Right cardiac atrium (tissue), 5 donors: ENCODE measurements at regions not wholly inside any gene's neighbourhood (a gene's known extent, or its start where the extent isn't known, plus 50 kb on each side); places are given as distances from the start of the nearest gene placed in this dataset.
"Not testable (repeated sequence)": the region's sequence is repeated elsewhere in the genome, so short reads cannot be mapped to it uniquely, and the experiment has no call there.

Experiments
- ATAC-seq, 2 donors: fragments of 200-7000 bp; cut with Tn5 transposase; one replicate each; pipeline versions ENCODE4 v1.8.0 to v1.9.1; 2020; ENCODE audit warnings: moderate library complexity in 2 of 2, mild to moderate bottlenecking in 1 of 2
- DNase-seq, 3 donors: peaks; one replicate each; pipeline ENCODE4 v3.0.0-alpha.2; 2020
- H3K27ac ChIP-seq: one replicate; pipeline ENCODE4 v1.5.1; 2013; ENCODE audit warnings: mild to moderate bottlenecking, low read length, control low read depth, moderate library complexity
- H3K27me3 ChIP-seq: one replicate; pipeline ENCODE4 v1.6.1; 2013; ENCODE audit not compliant: control insufficient read depth, insufficient read depth
- H3K4me1 ChIP-seq: one replicate; pipeline ENCODE4 v1.6.1; 2013; ENCODE audit warnings: low read length; ENCODE audit not compliant: control insufficient read depth, insufficient read depth
- H3K4me3 ChIP-seq: one replicate; pipeline ENCODE4 v1.5.1; 2013; ENCODE audit warnings: low read length, control low read depth
- H3K9me3 ChIP-seq: one replicate; pipeline ENCODE4 v1.6.1; 2013; ENCODE audit warnings: low read length; ENCODE audit not compliant: control insufficient read depth
- WGBS: extraction: QIAGEN DNeasy Blood & Tissue Kit; methylation state at CpG from one replicate; pipeline ENCODE4 v1.1.7; 2013; 5-methylcytosine and 5-hydroxymethylcytosine counted together
- intact Hi-C, 4 donors: fragments of 100-400 bp; cut with DNase I; formaldehyde crosslinking; loops; one replicate each; pipeline versions ENCODE4 v1.11.0 to v1.14.0; 2022 to 2023
- donor health status: healthy with polysubstance abuse.
- donor health status: DM: no; HTN: yes; CAD: no.
- donor health status: DM: no; HTN: no; CAD: no.
- donor health status: DM: no; HTN: yes; CAD: no; lungs with severe emphysema.
- donor health status: DM: yes; HTN: yes; CAD: no.

GRCh38 chr5:7244208-7244607, 151.7 kb upstream of the ADCY2 start:
- intact Hi-C loops = no loop called here
- Histone ChIP-seq H3K27ac (no peak overlapping the region), H3K9me3 (peaks cover 8% of the 10 kb centered on the region), H3K4me1 (no peaks in the 10 kb centered on the region), H3K27me3 (no peaks in the 10 kb centered on the region), H3K4me3 (no peak overlapping the region)
- DNase-seq = no peak
- ATAC-seq = no peak
- 73% methylated on average over 3 of the region's 3 CpGs for WGBS

- no peak overlapping the region for H3K4me3 ChIP-seq
- H3K4me1 ChIP-seq = no peaks in the 10 kb centered on the region
- H3K27ac ChIP-seq = no peak overlapping the region
- peaks cover 8% of the 10 kb centered on the region for H3K9me3 ChIP-seq
- no peaks in the 10 kb centered on the region for H3K27me3 ChIP-seq
- 76% methylated on average over 2 of the region's 2 CpGs for WGBS
- intact Hi-C loops = no loop called here
- ATAC-seq (no peak), DNase-seq (no peak)
These were observed 150.8 kb upstream of the ADCY2 start for GRCh38 chr5:7245121-7245651.

GRCh38 chr5:7246287-7246686, 149.7 kb upstream of the ADCY2 start:
- Histone ChIP-seq H3K27me3 (no peaks in the 10 kb centered on the region), H3K4me3 (no peak overlapping the region), H3K27ac (no peak overlapping the region), H3K4me1 (no peaks in the 10 kb centered on the region), H3K9me3 (peaks cover 8% of the 10 kb centered on the region)
- intact Hi-C loops = no loop called here
- DNase-seq (no peak), ATAC-seq (no peak)
- WGBS = 77% methylated on average over 1 of the region's 1 CpG

GRCh38 chr5:7250004-7250403, 145.9 kb upstream of the ADCY2 start:
- no peak for ATAC-seq
- intact Hi-C loops = no loop called here
- no peak for DNase-seq
- Histone ChIP-seq H3K27ac (no peak overlapping the region), H3K27me3 (no peaks in the 10 kb centered on the region), H3K9me3 (peaks cover 5% of the 10 kb centered on the region), H3K4me3 (no peak overlapping the region), H3K4me1 (no peaks in the 10 kb centered on the region)
- 65% methylated on average over 2 of the region's 2 CpGs for WGBS

- Histone ChIP-seq H3K9me3 (peaks cover 5% of the 10 kb centered on the region), H3K4me3 (no peak overlapping the region)
- 71% methylated on average over 3 of the region's 3 CpGs for WGBS
These were observed 145.3 kb upstream of the ADCY2 start for GRCh38 chr5:7250611-7251010.

GRCh38 chr5:7251132-7251531, 144.8 kb upstream of the ADCY2 start:
- intact Hi-C loops = no loop called here
- Histone ChIP-seq H3K27ac (no peak overlapping the region), H3K4me1 (no peaks in the 10 kb centered on the region), H3K27me3 (no peaks in the 10 kb centered on the region), H3K4me3 (no peak overlapping the region), H3K9me3 (peaks cover 5% of the 10 kb centered on the region)
- WGBS = 43% methylated on average over 4 of the region's 4 CpGs
- no peak for DNase-seq
- no peak for ATAC-seq

More at GRCh38 chr5:7250611-7251010, 145.3 kb upstream of the ADCY2 start:
- Histone ChIP-seq H3K27ac (no peak overlapping the region), H3K27me3 (no peaks in the 10 kb centered on the region), H3K4me1 (no peaks in the 10 kb centered on the region)
- intact Hi-C loops = no loop called here
- ATAC-seq (no peak), DNase-seq (no peak)

GRCh38 chr5:7261049-7261448, 134.9 kb upstream of the ADCY2 start:
- WGBS = 23% methylated on average over 6 of the region's 6 CpGs
- DNase-seq = peak in 1 of 3 donors; percentile 23
- peak in 1 of 2 donors; percentile 14 for ATAC-seq
- Histone ChIP-seq H3K4me1 (no peaks in the 10 kb centered on the region), H3K9me3 (no peaks in the 10 kb centered on the region), H3K4me3 (no peak overlapping the region), H3K27ac (no peak overlapping the region), H3K27me3 (no peaks in the 10 kb centered on the region)
- intact Hi-C loops = no loop called here

- H3K4me3 ChIP-seq = no peak overlapping the region
- intact Hi-C loops = no loop called here
These were observed 134.0 kb upstream of the ADCY2 start for GRCh38 chr5:7261900-7262299.

GRCh38 chr5:7263398-7264015, 132.4 kb upstream of the ADCY2 start:
- H3K4me1 ChIP-seq, H3K4me3 ChIP-seq, DNase-seq, H3K27me3 ChIP-seq, ATAC-seq, intact Hi-C loops, H3K9me3 ChIP-seq, H3K27ac ChIP-seq: not testable (repeated sequence)
- WGBS = 77% methylated on average over 4 of the region's 4 CpGs

More at GRCh38 chr5:7261900-7262299, 134.0 kb upstream of the ADCY2 start:
- H3K27me3 ChIP-seq = no peaks in the 10 kb centered on the region
- no peak overlapping the region for H3K27ac ChIP-seq
- WGBS = 97% methylated on average over 2 of the region's 2 CpGs
- no peaks in the 10 kb centered on the region for H3K9me3 ChIP-seq
- ATAC-seq (no peak), DNase-seq (no peak)
- no peaks in the 10 kb centered on the region for H3K4me1 ChIP-seq

GRCh38 chr5:7265776-7266175, 130.2 kb upstream of the ADCY2 start:
- intact Hi-C loops, H3K4me3 ChIP-seq, H3K4me1 ChIP-seq, H3K27ac ChIP-seq, ATAC-seq, H3K27me3 ChIP-seq, DNase-seq, H3K9me3 ChIP-seq: not testable (repeated sequence)
- 92% methylated on average over 15 of the region's 17 CpGs for WGBS

GRCh38 chr5:7268722-7269121, 127.2 kb upstream of the ADCY2 start:
- H3K4me3 ChIP-seq, H3K27me3 ChIP-seq, H3K27ac ChIP-seq, DNase-seq, ATAC-seq, H3K4me1 ChIP-seq, H3K9me3 ChIP-seq, intact Hi-C loops: not testable (repeated sequence)
- 75% methylated on average over 2 of the region's 9 CpGs for WGBS
